GM23338 (cell line): ENCODE measurements at regions not wholly inside any gene's neighbourhood (a gene's known extent, or its start where the extent isn't known, plus 50 kb on each side); places are given as distances from the start of the nearest gene placed in this dataset.

Source experiments
- CREB1 ChIP-seq: fragments of 250-450 bp; sonication (Bioruptor Pico); IDR thresholded peaks from 2 replicates; pipeline ENCODE4 v1.5.0; 2020; ENCODE audit warnings: low read depth, mild to moderate bottlenecking, moderate library complexity
- EZH2 ChIP-seq: fragments of 200-600 bp; sonication (generic); IDR thresholded peaks from one replicate; pipeline ENCODE4 v1.8.0; 2017; ENCODE audit warnings: antibody characterized with exemption, mild to moderate bottlenecking, low read depth; ENCODE audit not compliant: unreplicated experiment
- EZH2phosphoT487 ChIP-seq: fragments of 200-600 bp; sonication (generic); IDR thresholded peaks from one replicate; pipeline ENCODE4 v1.8.1; 2018; ENCODE audit warnings: antibody characterized with exemption; ENCODE audit not compliant: unreplicated experiment
- NANOG ChIP-seq: IDR thresholded peaks from 2 replicates; pipeline ENCODE4 v1.6.1; 2016; ENCODE audit warnings: antibody characterized with exemption, borderline replicate concordance
- POLR2AphosphoS5 ChIP-seq: IDR thresholded peaks from 2 replicates; pipeline ENCODE4 v1.6.1; 2016; ENCODE audit warnings: antibody characterized with exemption, low read depth
- STAT1 ChIP-seq: IDR thresholded peaks from one replicate; pipeline ENCODE4 v1.6.1; 2016; ENCODE audit warnings: antibody characterized with exemption; ENCODE audit not compliant: unreplicated experiment
- ZNF114 ChIP-seq: fragments of 250-450 bp; sonication (Bioruptor Pico); IDR thresholded peaks from 2 replicates; pipeline ENCODE4 v1.5.0; 2020; ENCODE audit warnings: mild to moderate bottlenecking, moderate library complexity
- ZNF331 ChIP-seq: fragments of 250-450 bp; sonication (Bioruptor Pico); IDR thresholded peaks from 2 replicates; pipeline ENCODE4 v1.5.0; 2020; ENCODE audit warnings: low read depth, mild to moderate bottlenecking, moderate library complexity
- TF ChIP-seq, protein P1 (sequence below): IDR thresholded peaks from one replicate; pipeline ENCODE4 v1.6.1; 2018; ENCODE audit warnings: antibody characterized with exemption; ENCODE audit not compliant: unreplicated experiment
- TF ChIP-seq, protein P2 (sequence below), 2 experiments: fragments of 200-600 bp in 1 of 2; sonication (generic) in 1 of 2; conservative IDR thresholded peaks; 2 replicates each; pipeline versions ENCODE4 v1.5.1 to v1.6.1; 2016 to 2017; ENCODE audit warnings: antibody characterized with exemption in 2 of 2, low read depth in 2 of 2, mild to moderate bottlenecking in 2 of 2, moderate library complexity in 1 of 2

DNA sequence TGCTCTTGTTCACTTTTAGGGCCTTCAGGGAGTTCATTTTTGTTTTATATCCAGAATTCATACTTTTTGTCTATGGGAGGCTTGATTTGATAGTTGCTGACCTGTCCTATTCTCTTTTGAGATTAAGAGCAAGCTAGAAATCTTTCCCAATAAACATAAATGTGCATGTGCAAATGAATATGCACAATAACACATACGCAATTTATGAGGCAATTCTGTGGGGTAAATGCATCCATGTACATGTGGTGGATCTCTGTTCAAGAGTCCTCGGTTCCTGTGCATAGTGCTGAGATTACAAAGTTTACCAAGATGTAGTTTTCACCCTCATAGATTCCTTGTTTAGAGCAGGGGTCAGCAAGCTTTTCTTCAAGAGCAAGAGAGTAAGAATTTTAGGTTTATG lies 640.7 kb downstream of the EDEM1 start:
- TF ChIP-seq, protein P1, sequence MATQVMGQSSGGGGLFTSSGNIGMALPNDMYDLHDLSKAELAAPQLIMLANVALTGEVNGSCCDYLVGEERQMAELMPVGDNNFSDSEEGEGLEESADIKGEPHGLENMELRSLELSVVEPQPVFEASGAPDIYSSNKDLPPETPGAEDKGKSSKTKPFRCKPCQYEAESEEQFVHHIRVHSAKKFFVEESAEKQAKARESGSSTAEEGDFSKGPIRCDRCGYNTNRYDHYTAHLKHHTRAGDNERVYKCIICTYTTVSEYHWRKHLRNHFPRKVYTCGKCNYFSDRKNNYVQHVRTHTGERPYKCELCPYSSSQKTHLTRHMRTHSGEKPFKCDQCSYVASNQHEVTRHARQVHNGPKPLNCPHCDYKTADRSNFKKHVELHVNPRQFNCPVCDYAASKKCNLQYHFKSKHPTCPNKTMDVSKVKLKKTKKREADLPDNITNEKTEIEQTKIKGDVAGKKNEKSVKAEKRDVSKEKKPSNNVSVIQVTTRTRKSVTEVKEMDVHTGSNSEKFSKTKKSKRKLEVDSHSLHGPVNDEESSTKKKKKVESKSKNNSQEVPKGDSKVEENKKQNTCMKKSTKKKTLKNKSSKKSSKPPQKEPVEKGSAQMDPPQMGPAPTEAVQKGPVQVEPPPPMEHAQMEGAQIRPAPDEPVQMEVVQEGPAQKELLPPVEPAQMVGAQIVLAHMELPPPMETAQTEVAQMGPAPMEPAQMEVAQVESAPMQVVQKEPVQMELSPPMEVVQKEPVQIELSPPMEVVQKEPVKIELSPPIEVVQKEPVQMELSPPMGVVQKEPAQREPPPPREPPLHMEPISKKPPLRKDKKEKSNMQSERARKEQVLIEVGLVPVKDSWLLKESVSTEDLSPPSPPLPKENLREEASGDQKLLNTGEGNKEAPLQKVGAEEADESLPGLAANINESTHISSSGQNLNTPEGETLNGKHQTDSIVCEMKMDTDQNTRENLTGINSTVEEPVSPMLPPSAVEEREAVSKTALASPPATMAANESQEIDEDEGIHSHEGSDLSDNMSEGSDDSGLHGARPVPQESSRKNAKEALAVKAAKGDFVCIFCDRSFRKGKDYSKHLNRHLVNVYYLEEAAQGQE: no peak
- no peak for TF ChIP-seq EZH2
- TF ChIP-seq, protein P2, sequence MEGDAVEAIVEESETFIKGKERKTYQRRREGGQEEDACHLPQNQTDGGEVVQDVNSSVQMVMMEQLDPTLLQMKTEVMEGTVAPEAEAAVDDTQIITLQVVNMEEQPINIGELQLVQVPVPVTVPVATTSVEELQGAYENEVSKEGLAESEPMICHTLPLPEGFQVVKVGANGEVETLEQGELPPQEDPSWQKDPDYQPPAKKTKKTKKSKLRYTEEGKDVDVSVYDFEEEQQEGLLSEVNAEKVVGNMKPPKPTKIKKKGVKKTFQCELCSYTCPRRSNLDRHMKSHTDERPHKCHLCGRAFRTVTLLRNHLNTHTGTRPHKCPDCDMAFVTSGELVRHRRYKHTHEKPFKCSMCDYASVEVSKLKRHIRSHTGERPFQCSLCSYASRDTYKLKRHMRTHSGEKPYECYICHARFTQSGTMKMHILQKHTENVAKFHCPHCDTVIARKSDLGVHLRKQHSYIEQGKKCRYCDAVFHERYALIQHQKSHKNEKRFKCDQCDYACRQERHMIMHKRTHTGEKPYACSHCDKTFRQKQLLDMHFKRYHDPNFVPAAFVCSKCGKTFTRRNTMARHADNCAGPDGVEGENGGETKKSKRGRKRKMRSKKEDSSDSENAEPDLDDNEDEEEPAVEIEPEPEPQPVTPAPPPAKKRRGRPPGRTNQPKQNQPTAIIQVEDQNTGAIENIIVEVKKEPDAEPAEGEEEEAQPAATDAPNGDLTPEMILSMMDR (conservative IDR thresholded peaks at IDR 0.05; ENCODE audit: low read depth in 2 of 2): no peak
- TF ChIP-seq POLR2AphosphoS5: no peak
- TF ChIP-seq ZNF331 (CRISPR knock-in tag): no peak
- no peak for TF ChIP-seq EZH2phosphoT487
- no peak for TF ChIP-seq STAT1
- TF ChIP-seq ZNF114 (CRISPR knock-in tag): no peak
- TF ChIP-seq CREB1 (CRISPR knock-in tag): no peak
- TF ChIP-seq NANOG: no peak
